ENCODE measurements at regions not wholly inside any gene's neighbourhood (a gene's known extent, or its start where the extent isn't known, plus 50 kb on each side); places are given as distances from the start of the nearest gene placed in this dataset.
"Not testable (repeated sequence)": the region's sequence is repeated elsewhere in the genome, so short reads cannot be mapped to it uniquely, and the experiment has no call there.

DNA sequence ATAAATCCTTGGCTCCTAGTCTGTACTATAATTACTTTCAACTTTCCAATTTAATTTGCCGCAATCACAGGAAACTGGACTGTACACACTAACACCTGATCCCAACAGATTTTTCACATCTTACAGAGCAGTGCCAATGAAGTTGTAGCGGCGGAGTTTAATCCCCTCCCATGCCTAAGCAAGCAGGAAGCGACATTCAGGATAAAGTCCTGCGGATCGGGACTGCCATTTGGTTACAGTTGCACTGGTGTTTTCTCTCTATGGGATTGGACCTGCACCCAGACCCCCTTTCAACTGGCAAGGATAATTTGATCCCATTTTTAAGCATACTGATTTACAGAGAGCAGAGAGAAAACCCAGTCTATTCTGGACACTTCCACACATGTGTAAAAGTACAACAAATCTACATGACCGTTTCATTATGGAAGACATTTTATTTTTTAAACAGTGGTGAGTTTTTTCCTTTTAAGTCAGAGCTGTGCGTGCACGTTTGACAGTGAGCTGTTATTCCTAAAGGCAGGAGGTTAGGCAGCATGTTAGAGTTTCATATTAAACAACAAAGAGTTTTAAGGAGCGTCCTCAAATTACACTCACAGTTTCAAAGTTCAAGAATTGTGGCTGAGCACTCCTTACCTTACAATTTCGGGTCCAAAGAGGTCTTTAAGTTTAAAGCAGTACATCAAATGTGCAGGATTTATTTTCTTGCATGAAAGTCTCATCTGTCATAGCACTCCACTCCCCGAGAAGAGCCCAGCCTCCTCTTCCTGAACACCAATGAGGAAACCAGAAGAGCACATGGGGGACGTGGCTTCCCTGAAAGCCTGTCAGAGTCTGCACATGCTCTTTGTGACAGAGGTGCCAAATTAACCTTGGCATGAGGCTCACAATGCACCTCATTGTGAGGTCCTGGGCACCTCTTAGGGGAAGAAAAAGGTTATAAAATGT, 141.6 kb upstream of the RFC3 start:
- no peak for DNase-seq

DNA sequence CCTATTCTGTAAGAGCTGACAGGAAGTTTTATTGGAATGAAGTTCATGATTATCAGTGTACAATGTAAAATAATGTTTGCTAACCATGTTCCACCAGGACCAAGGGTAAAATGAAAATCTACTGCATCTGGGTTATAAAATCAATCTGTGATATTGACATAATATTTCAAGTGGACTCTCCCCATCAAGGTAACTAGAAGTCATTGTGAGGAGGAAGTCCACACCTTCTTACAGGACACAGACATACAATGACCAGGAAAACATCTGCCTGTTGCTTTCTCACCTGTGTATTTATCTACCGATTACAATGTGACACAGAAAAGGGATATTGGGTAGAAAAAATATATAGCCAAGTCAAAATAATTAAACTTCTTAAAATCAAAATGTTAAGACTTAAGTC, 140.7 kb upstream of the RFC3 start:
- DNase-seq, result no peak

DNA sequence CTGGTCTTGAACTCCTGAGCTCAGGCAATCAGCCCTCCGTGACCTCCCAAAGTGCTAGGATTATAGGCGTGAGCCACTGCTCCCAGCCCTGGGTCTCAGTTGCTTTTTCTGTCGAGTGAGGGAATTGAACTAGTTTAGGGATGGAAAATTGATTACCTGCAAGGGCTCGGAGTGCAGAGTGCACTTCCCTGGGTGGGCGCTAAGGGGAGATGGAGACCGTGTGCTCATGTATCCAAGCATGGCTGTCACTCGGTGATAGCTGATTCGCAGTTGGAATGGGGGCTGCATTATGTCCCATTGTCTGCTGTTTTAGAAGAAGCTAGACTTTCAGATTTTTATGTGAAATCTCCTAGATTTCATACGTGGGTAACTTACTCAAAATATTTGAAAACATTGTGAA, 139.9 kb upstream of the RFC3 start:
- no peak for DNase-seq

DNA sequence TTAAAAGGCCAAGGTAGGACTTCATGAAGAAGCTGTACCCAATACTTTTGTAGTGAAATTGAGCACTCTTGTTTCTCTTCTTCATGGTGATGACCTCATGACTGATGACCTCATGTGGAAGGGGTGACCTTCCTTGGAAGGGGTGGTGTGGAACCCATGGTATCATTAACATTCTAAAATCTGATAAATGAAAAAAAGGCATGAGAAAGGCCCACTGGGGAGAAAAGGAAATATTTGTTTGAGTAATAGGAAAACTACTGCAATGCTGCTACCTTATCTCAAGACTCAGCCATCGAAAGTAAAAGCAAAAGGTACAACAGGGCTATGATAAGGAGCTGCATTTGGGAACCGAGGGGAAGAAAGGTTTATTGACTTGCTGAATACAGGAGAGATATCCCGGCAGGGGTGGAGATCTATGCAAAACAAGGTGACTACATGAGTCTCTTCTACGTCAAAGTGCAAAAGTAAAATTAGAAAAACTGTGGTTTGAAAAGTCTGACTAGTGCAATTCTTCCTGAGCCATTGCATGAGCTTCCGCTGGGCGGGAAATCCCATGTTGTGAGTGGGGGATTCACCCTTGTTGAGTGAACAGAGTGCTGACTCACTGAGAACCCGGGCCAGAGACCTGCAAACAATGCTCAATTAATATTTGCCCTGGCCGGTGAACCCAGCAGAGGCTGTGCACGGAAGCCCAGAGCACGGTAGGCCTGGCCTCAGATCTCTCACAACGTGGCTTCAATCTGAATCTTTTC, 138.9 kb upstream of the RFC3 start:
- peak; percentile 44 for DNase-seq

DNA sequence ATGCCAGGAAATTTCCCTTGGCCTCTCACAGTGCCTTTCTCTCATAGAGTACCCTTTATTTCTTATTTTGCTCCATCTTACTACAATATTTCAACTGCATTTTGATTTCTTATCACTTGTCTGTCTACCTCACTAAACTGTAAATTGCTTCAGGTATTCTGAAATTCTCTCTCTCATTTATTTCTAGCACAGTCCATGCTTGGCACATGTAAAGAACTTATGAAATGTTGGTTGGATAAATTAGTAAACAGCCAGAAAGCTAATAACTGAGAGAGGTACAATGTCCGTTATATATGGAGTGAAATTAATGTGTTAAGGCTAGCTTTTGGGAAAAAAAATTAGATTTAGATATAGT, 138.3 kb upstream of the RFC3 start:
- no peak for DNase-seq

DNA sequence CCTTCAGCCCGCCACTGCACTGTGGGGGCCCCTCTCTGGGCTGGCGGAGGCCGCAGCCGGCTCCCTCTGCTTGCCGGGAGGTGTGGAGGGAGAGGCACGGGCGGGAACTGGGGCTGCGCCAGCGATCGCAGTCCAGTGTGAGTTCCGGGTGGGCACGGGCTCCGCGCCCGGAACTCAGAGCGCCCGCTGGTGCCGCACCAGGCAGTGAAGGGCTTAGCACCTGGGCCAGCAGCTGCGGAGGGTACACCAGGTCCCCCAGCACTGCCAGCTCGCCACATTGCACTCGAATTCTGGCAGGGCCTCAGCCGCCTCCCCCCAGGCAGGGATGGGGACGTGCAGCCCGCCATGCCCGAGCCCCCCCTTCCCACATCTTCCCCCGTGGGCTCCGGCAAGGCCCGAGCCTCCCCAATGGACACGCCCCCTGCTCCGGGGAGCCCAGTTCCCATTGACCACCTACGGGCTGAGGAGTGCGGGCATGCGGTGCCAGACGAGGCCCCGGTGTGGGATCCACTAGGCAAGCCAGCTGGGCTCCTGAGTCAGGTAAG, 135.9 kb upstream of the RFC3 start:
- DNase-seq, result no peak

DNA sequence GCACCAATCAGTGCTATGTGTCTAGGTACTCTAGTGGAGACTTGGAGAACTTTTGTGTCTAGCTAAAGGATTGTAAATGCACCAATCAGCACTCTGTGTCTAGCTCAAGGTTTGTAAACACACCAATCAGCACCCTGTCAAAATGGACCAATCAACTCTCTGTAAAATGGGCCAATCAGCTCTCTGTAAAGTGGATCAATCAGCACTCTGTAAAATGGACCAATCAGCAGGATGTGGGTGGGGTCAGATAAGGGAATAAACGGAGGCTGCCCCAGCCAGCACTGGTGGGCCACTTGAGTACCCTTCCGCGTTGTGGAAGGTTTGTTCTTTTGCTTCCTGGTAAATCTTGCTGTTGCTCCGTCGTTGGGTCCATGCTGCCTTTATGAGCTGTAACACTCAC, 135.3 kb upstream of the RFC3 start:
- not testable (repeated sequence) for DNase-seq

DNA sequence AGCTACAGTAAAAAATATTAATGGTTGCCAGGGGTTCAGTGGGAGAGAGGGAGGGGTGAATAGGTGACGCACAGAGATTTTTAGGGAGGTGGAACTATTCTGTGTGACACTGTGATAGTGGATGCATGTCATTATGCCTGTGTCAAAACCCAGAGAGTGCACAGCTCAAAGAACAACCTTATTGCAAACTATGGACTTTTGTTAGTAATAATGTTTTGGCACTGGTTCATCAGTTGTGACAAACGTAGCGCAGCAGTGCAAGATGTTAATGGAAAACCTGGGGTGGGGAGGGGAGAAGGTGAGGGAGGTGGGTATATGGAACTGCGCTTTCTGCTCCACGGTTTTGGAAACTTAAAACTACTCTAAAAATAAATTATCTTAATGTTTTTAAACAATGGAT, 134.6 kb upstream of the RFC3 start:
- no peak for DNase-seq

DNA sequence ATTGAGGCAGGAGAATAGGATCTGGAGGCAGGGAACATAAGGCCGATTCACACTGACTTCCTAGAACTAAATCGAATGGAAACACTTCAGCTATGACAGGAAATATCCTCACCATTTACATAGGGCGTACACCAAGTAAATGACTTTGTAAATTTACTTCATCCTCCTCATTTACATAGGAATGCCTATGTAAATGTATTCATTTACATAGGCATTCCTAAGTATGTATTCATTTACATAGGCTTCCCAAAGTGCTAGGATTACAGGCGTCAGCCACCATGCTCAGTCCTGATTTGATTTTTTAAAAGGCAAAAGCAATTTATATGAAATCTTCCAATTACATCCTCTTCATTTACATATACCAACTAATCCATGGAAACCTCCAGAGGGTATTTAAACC, 133.1 kb upstream of the RFC3 start:
- DNase-seq, result no peak

DNA sequence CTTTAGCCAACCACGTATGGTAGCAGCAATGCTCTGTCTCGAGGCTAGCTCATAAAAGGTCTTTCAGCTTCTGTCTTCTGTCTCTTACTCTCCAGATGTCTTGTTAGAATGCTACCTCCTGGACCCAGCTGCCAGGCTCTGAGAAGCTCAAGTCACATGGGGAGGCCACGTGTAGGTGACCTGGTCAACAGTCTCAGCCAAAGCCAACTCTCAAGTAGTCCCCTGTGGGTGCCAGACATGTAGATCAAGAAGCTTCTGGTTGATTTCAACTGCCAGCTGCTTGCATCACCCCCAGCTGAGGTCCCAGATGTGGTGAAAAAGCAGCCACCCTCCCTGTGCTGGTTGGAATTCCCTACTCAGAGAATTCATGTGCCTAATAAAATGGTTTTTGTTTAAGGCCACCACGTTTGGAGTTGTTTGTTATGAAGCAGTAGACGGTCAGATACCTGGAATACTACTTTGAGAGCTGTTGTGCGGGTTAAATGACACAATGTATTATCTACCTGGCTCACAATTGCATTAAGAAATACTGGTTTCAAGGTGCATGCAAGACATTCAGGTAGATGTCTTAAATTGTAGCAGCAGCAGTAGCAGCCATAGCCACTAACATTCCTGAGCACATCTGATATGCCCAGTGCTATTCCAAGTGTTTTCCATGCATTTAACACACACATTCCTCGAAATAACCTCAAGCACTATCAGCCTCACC, 131.0 kb upstream of the RFC3 start:
- DNase-seq, result no peak

DNA sequence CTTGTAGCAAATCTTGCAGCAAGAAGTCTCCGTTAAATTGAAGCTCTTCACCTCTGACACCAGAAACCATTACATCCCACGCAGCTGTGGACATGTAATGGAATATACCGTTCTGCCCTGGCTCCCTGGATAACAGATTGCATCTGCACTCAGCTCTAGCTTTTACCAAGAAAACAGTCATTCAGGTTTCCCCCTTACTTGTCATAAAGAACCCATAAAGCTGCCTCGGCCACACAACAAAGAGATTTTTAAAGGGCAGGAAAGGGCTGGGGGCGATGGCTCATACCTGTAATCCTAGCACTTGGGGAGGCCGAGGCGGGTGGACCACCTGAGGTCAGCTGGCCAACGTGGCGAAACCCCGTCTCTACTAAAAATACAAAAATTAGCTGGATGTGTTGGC, 127.6 kb upstream of the RFC3 start:
- DNase-seq, result no peak

DNA sequence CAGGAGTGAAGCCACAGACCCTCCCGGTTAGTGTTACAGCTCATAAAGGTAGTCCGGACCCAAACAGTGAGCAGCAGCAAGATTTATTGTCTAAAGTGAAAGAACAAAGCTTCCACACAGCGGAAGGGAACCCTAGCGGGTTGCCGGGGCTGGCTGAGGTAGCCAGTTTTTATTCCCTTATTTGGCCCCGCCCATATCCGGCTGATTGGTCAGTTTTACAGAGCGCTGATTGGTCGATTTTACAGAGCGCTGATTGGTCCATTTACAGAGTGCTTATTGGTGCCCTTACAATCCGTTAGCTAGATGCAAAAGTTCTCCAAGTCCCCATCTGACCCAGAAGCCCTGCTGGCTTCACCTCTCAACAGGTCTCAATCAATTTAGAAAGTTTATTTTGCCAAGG, 126.0 kb upstream of the RFC3 start:
- no peak for DNase-seq

DNA sequence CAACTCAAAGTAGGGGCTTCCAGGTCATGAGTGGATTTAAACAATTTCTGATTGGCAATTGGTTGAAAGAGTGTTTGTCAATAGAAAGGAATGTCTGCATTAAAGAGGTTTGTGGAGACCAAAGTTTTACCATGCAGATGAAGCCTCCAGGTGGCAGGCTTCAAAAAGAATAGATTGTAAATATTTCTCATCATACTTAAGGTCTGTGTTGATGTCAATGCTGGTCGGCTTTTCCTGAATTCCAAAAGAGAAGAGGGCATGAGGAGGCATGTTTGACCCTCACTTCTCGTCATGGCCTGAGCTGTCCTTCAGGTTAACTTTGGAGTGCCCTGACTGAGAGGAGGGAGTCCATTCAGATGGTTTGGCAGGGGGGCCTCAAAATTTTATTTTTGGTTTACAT, 125.4 kb upstream of the RFC3 start:
- DNase-seq, result no peak

DNA sequence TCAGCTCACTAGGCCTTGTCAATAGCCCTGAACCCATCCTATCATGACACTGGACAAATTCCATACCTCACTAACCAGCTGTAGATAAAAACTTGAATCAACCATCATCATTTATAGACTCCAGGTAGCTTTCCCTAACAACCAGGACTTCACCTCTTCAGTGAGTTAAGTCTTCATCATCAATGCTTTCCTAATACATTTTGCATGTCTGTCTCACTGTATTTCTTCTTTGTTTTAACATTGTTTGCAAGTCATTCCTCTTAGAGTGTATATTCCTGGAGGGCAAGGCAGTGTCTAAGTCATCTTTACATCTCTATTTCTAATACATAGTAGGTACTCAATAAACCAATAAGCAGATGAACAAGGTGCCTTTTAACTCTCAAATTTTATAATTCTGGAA, 123.4 kb upstream of the RFC3 start:
- no peak for DNase-seq

DNA sequence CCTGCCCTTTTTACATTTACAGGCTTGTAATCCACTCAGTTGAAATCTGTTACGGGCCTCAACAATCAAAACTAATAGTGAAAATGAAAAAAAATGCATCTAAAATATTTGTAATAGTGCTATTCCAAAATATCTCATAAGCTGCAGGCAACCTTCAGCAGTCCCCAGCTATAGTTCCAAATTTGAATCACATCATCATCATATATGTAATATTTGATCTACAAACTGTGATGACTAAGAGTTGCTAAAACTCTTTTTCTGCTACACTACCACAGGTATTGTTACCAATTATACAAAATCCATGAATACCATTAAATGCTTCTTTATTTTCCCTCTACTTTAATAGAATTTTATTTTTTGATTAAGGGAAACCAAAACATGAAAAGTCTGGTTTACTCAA, 121.4 kb upstream of the RFC3 start:
- DNase-seq, result no peak

DNA sequence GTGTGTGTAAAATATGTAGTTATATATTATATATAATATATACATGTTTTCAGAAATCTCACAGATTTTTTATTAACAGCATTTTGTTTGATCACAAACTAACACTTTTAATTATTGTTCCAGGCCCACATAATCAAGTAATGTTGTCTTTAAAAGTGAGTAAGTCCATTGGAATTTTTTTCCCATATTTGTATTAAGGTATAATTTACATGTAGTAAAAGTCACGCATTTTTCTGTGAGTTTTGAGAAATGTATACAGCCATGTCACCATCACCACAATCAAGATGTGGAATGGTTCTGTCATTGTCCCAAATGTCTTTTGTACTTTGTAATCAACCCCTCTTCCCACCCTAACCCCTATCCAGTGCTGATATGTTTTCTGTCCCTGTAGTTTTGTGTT, 120.0 kb upstream of the RFC3 start:
- DNase-seq, result no peak

DNA sequence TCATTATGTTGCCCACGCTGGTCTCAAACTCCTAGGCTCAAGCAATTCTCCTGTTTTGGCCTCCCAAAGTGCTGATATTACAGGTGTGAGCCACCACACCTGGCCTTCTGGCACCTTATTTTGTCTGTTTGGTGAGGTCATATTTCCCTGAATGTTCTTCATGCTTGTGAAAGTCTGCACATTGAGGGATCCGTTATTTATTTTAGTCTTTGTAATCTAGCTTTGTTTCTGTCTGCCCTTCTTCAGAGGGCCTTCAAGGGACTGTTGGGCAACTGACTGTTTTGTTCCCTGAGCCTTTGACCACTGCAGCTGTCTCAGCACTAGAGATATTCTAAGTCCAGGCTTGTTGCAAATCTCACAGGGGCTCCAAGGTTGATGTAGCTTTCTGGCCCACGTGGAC, 110.5 kb upstream of the RFC3 start:
- DNase-seq, result no peak

DNA sequence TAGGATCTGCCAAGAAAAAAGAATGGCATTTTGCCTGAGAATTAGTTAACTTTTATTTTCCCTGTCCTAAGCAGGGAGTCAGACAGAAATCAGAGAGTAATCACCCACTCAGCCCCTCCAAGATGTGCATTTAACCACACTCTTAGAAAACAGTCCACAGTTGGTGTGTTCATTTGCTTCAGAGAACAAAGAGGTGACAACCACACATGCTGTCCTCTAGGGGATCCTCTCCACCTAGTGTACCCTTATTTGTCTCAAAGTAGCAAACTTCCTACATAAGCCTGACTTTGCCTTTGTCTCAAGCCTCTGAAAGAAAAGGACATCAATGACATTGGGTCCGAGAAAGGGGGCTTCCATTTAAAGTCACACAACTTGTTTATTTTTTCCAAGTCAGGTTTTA, 107.0 kb upstream of the RFC3 start:
- DNase-seq, result no peak

DNA sequence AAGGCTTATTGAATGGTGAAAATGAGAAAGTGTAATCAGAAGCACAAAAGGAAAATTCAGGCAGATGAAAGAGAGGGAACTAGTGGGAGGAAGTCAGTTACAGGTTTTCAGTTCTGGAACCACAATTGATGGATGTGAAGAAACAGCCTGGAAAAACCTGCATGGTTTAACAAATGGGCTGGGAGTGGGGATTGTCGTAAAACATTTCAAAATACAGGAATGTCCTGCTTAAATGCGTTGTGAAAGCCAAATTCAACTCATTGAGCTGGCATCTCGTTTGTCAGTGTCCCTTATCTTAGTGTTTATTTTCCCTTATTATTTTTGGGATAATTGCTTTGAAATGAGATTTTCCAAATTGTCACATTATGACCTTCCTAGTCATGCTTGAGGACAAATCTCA, 106.5 kb upstream of the RFC3 start:
- DNase-seq, result no peak

DNA sequence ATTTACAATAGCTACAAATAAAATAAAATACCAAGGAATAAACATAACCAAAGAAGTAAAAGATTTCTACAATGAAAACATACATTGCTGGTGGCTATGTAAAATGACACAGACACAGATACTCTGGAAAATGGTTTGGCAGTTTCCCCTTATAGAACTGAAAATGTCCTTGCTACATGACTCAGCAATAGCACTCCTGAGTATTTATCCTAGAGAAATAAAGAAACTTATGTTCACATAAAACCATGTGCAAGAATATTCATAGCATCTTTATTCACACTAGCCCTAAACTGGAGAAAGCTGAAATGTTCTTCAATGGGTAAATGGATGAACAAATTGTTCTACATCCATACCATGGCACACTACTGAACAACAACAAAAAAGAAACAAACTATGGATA, 100.2 kb upstream of the RFC3 start:
- no peak for DNase-seq

DNA sequence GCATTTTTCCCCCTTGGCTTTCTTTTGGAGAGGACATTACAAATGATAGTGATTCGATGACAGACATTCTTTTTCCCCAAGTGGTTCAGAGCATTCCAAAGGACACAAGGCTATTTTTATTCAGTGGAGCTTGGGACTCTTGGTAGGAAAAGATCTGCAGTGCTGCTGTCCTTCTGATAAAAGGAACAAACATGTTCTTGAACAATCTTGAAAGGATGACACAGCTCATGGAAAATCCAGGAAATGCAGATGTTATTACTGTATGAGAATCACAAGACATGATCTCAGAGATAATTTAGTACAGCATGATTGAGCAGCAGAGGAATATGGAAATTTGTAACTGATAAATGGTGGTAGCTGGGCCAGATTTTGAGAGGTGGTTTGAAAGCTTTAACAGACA, 96.2 kb upstream of the RFC3 start:
- no peak for DNase-seq

DNA sequence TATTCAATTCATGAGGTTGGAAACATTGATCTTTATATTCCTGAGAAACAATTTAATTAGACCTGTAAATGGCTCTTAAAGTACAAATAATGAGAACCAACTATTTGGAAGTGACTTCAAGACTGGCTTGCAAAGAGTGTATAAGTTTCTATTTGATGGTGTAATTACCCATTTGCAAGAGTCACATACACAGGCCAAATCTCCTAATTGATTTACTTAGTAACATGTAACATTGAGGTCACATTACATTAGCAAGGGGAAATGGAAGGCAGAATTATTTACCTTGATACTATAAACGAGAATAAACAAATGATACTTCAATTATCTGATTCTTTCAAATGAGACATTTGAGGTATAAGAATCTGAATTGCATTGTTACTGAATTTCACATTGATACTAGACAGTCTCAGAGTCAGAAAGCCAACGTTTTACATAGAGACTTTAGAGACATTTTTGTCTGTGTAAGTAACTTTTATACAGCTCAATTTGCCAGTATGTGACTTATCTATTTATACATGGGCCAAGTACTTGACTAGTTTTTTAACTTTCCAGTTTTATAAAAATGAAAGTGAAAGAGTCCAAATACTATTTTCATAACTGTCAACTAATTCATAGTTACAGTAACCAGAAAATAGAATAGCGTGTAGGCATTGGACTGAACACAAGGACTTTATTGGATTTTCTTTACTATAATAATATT, 95.6 kb upstream of the RFC3 start:
- no peak for DNase-seq

DNA sequence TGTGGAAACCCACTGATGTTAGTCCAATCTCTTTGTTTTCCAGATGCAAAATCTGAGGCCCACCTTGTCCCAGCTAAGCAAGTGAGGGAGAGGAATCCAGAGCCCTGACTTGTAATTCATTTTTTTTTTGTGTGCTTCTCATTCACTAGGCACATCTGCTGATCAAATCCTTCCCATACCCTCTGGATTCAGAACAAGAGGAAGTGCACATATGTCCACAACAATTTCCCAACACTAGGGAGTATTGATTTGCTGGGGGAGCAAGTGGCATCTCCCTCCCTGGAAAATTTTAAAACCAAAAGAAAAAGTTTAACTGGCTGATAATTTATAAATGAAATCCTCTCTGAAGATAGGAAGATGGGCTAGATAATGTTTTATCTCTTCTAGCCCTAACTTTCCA, 94.6 kb upstream of the RFC3 start:
- no peak for DNase-seq

Measured in activated CD4-positive, alpha-beta T cell treated with anti-CD3 and anti-CD28 coated beads, Interleukin-2, amount 50 U/mL, for 1 hour (primary cell).